NT2/D1 (cell line): ENCODE measurements at regions not wholly inside any gene's neighbourhood (a gene's known extent, or its start where the extent isn't known, plus 50 kb on each side); places are given as distances from the start of the nearest gene placed in this dataset.

ENCODE experiments used
- SUZ12 ChIP-seq: IDR thresholded peaks from 2 replicates; pipeline ENCODE4 v1.6.1; 2011; ENCODE audit not compliant: insufficient read length, insufficient read depth; ENCODE audit errors: extremely low read depth
- YY1 ChIP-seq: IDR thresholded peaks from 2 replicates; pipeline ENCODE4 v1.6.1; 2011; ENCODE audit not compliant: insufficient read length, insufficient read depth
- ZNF274 ChIP-seq: IDR thresholded peaks from 2 replicates; pipeline ENCODE4 v1.6.1; 2011; ENCODE audit warnings: mild to moderate bottlenecking, low read depth, low read length

- no peak for TF ChIP-seq YY1
- no peak for TF ChIP-seq SUZ12
- TF ChIP-seq ZNF274, result no peak
These were observed 1105.4 kb downstream of the TUSC7 start for GRCh38 chr3:117814975-117815374.
